Lower leg skin (tissue), 3 donors: ENCODE measurements at regions not wholly inside any gene's neighbourhood (a gene's known extent, or its start where the extent isn't known, plus 50 kb on each side); places are given as distances from the start of the nearest gene placed in this dataset.

Experiments
- CTCF ChIP-seq, 3 donors: fragments of 450-650 bp; IDR thresholded peaks; one replicate each; pipeline ENCODE4 v1.5.1; 2016; ENCODE audit warnings: antibody characterized with exemption in 3 of 3, mild to moderate bottlenecking in 3 of 3, moderate library complexity in 2 of 3
- POLR2A ChIP-seq, 2 donors: fragments of 450-650 bp; IDR thresholded peaks; one replicate each; pipeline ENCODE4 v1.6.1; 2016 to 2017; ENCODE audit warnings: antibody characterized with exemption in 2 of 2, mild to moderate bottlenecking in 1 of 2, moderate library complexity in 1 of 2

GRCh38 chr2:78061301-78061700, 539.1 kb upstream of the LRRTM4 start:
- no peak for TF ChIP-seq CTCF (IDR thresholded peaks at IDR 0.05)
- TF ChIP-seq POLR2A (IDR thresholded peaks at IDR 0.05), result no peak
